HG02973 (cell line): ENCODE measurements at regions not wholly inside any gene's neighbourhood (a gene's known extent, or its start where the extent isn't known, plus 50 kb on each side); places are given as distances from the start of the nearest gene placed in this dataset.
"Not testable (repeated sequence)": the region's sequence is repeated elsewhere in the genome, so short reads cannot be mapped to it uniquely, and the experiment has no call there.

Experiments used
- ATAC-seq: cut with Tn5 transposase; IDR thresholded peaks from one replicate; pipeline ENCODE4 v1.9.1; 2021; ENCODE audit warnings: moderate library complexity; ENCODE audit not compliant: unreplicated experiment

DNA sequence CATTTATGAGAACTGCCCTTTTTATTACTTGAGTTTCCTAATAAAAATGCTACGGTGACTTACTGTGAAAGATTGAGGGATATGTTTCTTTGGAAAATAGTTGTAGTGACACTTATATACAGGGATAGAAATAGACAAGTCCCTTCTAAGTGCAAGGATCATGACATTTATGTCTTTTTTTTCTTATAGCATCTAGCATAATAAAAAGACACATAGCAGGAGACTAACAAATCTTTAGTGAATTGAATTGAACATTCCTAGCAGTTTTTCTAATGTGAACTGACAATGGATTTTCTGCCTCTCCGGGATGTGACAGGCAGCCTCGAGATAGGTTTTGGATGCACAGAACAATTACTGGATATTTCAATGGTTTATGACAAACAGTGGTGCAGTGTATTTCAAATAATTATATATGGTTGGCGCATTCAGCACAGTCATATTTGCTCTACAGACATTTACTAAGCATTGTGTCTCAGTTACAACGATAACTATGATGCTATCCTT is 562.8 kb downstream of the ADCYAP1 start:
- no peak for ATAC-seq

DNA sequence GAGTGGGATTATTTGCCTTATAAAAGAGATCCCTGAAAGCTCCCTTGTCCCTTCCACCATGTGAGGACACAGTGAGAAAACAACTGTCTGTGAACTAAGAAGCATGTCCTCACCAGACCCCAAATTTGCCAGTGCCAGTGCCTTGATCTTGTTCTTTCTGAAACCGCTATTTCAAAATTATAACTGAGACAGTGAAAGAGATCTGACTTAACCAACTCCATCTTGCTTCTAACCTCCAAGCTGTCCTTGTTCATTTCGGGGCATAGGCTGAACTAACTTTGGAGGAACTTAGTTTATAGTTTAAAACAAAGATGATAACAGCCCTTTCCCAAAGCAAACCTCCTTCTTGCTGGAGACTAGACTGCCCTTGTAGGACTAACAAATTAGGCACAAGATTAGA is 563.9 kb downstream of the ADCYAP1 start:
- ATAC-seq, result no peak

- ATAC-seq, result no peak
Measured at GRCh38 chr18:1475867-1476266, 571.2 kb downstream of the ADCYAP1 start.

GRCh38 chr18:1480309-1480708 is 575.6 kb downstream of the ADCYAP1 start:
- ATAC-seq, result no peak

- no peak for ATAC-seq
Measured at GRCh38 chr18:1481577-1481976, 576.9 kb downstream of the ADCYAP1 start.

DNA sequence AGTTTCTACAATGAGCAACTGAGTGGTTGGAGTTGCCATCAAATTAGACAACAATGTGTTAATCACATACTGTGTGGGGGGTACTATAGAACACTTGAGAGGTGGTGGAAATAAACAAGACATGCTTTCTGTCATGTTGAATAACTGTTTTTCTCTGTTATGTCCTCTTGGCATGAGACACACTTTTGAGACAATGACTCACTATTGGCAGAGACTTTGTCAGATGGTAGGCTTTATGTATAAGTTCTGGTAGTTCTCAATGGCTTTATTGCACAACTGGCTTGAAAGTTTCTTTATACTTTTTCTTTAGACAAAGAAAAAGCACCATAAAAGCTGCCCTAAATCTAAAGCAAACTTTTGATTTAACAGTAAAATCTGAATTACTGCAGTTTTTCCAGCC is 578.7 kb downstream of the ADCYAP1 start:
- no peak for ATAC-seq

DNA sequence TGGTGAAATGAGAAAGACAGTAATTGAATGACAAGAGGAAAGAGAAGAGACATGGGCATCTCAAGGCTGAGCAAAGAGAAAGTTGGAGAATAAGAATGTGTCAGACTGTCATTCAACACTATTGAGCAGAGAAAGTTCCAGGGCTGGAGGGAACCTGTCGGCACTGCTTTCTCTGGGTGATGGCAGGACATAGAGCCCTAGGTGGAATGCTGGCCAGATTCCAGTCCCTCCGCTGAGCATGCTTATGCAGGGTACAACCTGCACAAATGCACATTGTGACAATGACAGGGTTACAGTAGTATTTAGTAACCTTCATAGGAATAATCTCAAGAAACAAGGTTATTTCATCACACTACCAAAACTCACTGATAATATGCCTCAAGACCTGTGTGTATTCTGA is 582.8 kb downstream of the ADCYAP1 start:
- no peak for ATAC-seq

DNA sequence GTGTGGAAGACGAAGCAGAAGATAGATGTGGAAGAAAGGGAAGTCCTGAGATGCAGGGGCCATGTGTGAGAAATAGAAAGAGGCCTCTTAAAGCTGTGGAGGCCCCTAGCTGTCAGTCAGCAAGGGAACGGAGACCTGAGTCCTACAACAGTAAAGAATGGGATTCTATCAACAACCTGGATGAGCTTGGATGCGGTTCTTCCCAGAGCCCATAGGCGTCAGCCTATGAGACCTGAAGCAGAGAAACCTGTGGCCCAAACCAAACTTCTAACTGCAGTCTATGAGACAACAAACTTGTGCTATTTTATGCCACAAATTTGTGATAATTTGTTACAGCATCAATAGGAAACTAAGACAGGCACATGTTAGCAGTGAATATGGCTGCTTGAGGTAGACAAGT is 583.7 kb downstream of the ADCYAP1 start:
- ATAC-seq, result no peak

GRCh38 chr18:1488957-1489356 is 584.3 kb downstream of the ADCYAP1 start:
- ATAC-seq, result no peak

- no peak for ATAC-seq
Measured at GRCh38 chr18:1495387-1495786, 590.7 kb downstream of the ADCYAP1 start.

GRCh38 chr18:1496096-1496495 is 591.4 kb downstream of the ADCYAP1 start:
- no peak for ATAC-seq

- no peak for ATAC-seq
Measured at GRCh38 chr18:1498216-1498615, 593.5 kb downstream of the ADCYAP1 start.

DNA sequence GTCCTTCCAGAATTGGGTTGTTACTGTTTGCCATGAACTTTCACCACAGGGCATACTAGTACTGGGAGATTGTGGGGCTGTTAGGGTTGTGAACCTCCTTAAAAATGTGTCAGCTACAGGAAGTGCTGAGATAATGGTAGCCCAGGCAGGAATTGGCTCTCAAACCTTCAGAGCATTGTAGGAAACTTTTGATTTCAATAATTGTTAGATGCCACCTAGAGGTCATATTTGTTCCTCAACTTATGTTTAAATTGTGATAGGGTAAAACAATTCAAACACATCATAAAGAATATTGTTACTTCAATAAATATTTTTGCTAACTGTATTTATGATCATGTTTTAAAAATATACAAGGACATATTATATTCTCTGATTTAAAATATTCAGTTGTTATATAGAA is 594.6 kb downstream of the ADCYAP1 start:
- no peak for ATAC-seq

DNA sequence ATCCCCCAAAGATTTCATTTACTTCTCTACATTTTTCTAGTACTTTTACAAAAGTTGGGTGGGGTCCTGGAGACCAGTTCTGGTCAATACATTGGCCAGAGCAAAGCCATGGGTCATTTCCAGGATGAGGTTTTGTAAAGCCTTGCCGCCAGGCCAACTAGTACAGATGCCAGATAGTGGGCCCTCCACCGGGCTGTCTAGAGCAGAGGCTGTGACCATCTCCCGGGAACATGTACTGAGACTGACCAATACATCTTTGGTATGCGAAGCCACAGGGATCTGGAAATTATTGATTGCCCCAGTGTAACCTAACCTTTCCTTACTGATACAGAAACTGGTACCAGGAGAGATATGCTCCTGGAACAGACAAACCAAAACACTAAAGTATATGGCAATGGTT is 599.2 kb downstream of the ADCYAP1 start:
- ATAC-seq, result no peak

GRCh38 chr18:1505856-1506255 is 601.2 kb downstream of the ADCYAP1 start:
- no peak for ATAC-seq

DNA sequence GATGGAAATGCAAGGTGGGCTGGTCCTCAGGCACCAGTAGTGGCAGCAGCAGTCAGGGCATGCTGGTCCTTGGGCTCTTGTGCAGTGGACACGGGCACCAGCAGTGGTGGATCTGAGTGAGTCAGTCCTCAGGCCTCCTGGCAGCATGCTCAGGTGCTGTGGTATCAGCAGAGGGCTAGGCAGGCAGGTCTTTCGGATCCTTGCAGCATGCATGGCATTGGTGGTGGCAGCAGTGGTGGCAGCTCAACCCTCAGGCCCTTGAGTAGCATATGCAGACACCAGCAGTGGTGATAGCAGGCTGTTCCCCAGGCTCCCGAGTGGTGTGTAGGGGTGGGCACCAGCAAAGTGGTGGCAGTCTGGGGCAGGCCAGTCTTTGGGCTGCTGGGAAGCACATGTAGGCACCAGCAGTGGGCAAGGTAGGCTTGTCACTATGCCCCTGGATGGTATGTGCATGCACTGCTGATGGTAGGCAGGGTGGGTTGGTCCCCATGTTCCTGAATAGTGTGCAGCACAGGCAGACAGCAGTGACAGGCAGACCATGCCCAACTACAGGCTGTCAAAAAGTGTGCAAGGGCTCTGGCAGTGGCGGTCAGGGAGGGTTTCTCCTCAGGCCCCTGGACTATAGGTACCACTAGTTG is 606.0 kb downstream of the ADCYAP1 start:
- ATAC-seq, result no peak

GRCh38 chr18:1511619-1512311 is 607.1 kb downstream of the ADCYAP1 start:
- no peak for ATAC-seq

- no peak for ATAC-seq
Measured at GRCh38 chr18:1513519-1513918, 608.8 kb downstream of the ADCYAP1 start.

- not testable (repeated sequence) for ATAC-seq
Measured at GRCh38 chr18:1521588-1522248, 617.0 kb downstream of the ADCYAP1 start.

- no peak for ATAC-seq
Measured at GRCh38 chr18:1522249-1522615, 617.6 kb downstream of the ADCYAP1 start.

DNA sequence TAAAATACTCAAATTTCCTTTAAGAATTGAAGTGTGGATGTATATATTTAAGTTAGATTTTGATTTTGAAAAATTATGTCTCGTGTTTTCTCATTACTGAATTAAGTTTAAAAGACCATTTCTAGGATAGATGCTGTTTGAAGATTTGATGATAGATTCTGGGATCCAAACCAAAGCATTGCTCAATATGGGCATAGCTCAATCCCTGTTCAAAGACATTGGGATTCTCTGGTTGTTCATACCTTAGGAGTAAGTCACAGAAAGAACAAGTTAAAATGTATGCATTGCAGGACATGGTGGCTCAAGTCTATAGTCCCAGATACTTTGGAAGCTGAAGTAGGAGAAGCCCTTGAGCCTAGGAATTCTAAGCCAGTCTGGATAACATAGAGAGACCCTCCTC is 622.3 kb downstream of the ADCYAP1 start:
- ATAC-seq, result no peak

DNA sequence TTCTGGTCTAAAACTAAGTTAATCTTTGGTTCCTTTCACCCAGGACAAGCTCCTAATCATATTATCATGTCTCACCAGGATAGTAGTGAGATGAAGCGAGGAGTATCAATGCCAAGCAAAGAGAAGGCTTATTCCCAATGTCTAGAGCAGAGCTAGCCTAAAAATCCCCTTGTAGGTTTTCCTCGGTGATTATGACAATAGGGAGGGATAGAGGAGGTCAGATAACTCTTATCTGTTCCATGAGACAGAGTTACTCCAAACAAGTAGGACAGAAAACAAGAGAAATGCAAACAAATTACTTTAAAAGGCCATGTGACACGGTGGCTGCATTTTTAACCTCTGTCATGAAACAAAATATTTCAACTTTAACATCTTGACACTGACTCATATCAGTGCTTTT is 623.1 kb downstream of the ADCYAP1 start:
- no peak for ATAC-seq
